Gastrocnemius medialis (tissue), 4 donors: ENCODE measurements at regions not wholly inside any gene's neighbourhood (a gene's known extent, or its start where the extent isn't known, plus 50 kb on each side); places are given as distances from the start of the nearest gene placed in this dataset.

Experiments used
- CTCF ChIP-seq, 5 experiments: fragments of 450-650 bp in 3 of 5; fragments of 200-600 bp in 2 of 5; sonication (generic) in 2 of 5; IDR thresholded peaks in 4 of 5; conservative IDR thresholded peaks in 1 of 5; 1 replicate in 4 of 5; 2 replicates in 1 of 5; pipeline ENCODE4 v1.5.1; 2016 to 2019; ENCODE audit warnings: antibody characterized with exemption in 5 of 5, mild to moderate bottlenecking in 3 of 5, moderate library complexity in 3 of 5
- POLR2A ChIP-seq, 2 donors: fragments of 450-650 bp; IDR thresholded peaks; one replicate each; pipeline ENCODE4 v1.6.1; 2017; ENCODE audit warnings: antibody characterized with exemption in 2 of 2, mild to moderate bottlenecking in 2 of 2, moderate library complexity in 2 of 2

DNA sequence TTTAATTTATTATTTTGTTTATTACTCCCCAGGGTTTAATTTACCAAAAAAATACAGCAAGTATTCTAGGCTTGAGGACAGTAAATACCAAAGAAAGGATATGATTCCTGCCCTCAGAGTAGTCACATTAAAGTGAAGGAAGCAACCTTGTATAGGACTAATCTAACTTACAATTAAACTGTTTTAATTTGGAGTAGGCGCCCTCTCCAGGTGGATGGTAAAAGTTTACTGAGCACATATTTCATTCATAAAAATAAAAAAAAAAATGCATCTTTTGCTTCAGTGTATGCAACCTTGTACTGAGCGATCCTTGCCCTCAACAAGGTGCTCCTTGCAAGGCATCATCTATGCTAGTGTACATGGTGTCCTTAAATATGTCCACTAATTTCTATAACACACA, 72.0 kb upstream of the MAGEB16 start:
- TF ChIP-seq CTCF (IDR thresholded peaks at IDR 0.05 in 4 of 5, conservative IDR thresholded peaks at IDR 0.05 in 1 of 5) (no peak), POLR2A (IDR thresholded peaks at IDR 0.05) (no peak)
